Stimulated activated CD4-positive, alpha-beta T cell treated with anti-CD3 and anti-CD28 coated beads, TNF-alpha, amount 100 ng/mL, for 24 hours (primary cell): ENCODE measurements at regions not wholly inside any gene's neighbourhood (a gene's known extent, or its start where the extent isn't known, plus 50 kb on each side); places are given as distances from the start of the nearest gene placed in this dataset.

Experiments
- DNase-seq, 3 experiments: peaks; one replicate each; pipeline ENCODE4 v3.0.0-alpha.2; 2020; ENCODE audit warnings: low read depth in 3 of 3

DNA sequence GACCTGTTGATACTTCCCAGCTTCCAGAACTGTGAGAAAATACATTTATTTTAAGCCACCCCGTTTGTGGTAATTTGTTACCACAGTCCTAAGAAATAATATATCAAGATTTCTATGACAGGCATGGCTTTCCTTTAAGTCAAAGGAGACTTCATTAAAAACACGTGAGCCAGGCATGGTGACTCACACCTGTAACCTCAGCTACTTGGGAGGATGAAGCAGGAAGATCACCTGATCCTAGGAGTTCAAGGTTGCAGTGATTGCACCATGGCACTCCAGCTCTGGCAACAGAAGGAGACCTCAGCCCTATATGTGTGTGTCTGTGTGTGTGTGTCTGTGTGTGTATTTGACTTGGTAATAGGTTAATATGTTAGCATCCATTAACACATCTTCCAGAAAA lies 69.8 kb upstream of the SCN7A start:
- no peak for DNase-seq

DNA sequence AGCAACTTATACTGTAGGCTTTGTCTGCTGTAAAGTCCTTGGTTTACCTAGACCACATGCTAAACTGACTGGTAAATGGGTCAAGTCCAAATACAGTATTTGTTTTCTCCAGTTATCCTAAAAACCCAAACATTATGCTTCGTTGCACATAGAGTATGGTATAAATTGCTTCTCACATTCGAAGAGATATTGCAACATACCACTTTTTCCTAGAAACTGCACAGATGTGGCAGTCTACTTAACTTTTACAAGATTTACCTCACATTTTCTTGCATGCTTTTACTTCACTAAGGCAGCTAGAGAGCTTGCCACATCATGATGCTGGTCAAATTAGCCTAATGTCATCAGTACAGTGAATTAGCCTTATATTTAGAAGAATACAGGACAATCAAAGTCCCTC lies 66.0 kb upstream of the SCN7A start:
- DNase-seq, result no peak

DNA sequence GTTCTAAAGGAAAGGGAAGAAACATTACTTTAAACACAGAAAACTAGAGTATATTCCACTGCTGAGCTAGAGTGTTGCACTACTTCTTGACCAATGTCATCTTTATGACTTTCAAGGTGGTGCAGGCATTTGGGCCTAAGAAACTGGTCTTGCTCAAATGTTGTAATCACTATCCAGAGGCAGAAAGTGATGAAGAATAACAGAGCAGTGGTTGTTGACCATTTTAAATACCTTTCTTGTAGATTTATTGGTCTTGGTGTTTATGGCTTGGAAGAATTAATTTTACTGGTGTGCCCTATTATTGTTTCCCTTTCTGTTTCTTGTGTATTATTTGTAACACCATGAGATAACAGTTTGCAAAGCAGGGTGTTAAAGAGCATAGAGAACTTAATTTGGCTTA lies 56.9 kb upstream of the SCN7A start:
- DNase-seq, result no peak

DNA sequence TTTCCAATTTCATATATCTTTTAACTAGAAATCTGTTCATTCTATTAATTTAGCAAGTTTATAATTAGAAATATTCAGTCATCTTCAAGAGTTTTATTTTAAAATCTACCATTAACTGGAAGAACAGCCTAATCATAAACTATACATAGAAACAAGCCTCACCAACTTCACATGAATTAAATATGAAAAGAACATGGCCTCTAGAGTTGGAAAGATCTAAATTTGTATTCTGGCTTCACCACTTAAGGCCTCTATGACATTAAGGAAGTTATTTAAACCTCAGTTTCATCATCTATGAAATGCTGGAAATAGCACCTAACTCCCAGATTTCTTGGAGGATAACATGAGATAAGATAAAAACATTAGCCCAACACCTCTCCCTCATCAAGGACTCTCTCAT lies 51.4 kb upstream of the SCN7A start:
- no peak for DNase-seq
